BLaER1 treated with 17β-estradiol and CSF1 and Interleukin-3, amounts not matched to agents 10 nM and 100 nM (cell line): ENCODE measurements at regions not wholly inside any gene's neighbourhood (a gene's known extent, or its start where the extent isn't known, plus 50 kb on each side); places are given as distances from the start of the nearest gene placed in this dataset.
"Not testable (repeated sequence)": the region's sequence is repeated elsewhere in the genome, so short reads cannot be mapped to it uniquely, and the experiment has no call there.

Source experiments
- H3K27ac ChIP-seq, 11 experiments: shearing (Covaris generic); formaldehyde crosslinking; 2 replicates each; pipeline ENCODE4 v1.8.1; 2022
- H3K27me3 ChIP-seq, 11 experiments: shearing (Covaris generic); formaldehyde crosslinking; 2 replicates each; pipeline ENCODE4 v1.8.1; 2022
- H3K36me3 ChIP-seq, 11 experiments: shearing (Covaris generic); formaldehyde crosslinking; 2 replicates each; pipeline ENCODE4 v1.8.1; 2022
- H3K4me1 ChIP-seq, 10 experiments: shearing (Covaris generic); formaldehyde crosslinking; 2 replicates each; pipeline ENCODE4 v1.8.1; 2022
- H3K4me2 ChIP-seq, 11 experiments: shearing (Covaris generic); formaldehyde crosslinking; 2 replicates each; pipeline ENCODE4 v1.8.1; 2022
- H3K4me3 ChIP-seq, 10 experiments: shearing (Covaris generic); formaldehyde crosslinking; 2 replicates each; pipeline ENCODE4 v1.8.1; 2022
- H3K9ac ChIP-seq, 11 experiments: shearing (Covaris generic); formaldehyde crosslinking; 2 replicates each; pipeline ENCODE4 v1.8.1; 2022
- H3K9me3 ChIP-seq, 11 experiments: shearing (Covaris generic); formaldehyde crosslinking; replicated peaks in 1 of 11; 2 replicates each; pipeline ENCODE4 v1.8.1; 2022
- H4K20me1 ChIP-seq, 11 experiments: shearing (Covaris generic); formaldehyde crosslinking; 2 replicates each; pipeline ENCODE4 v1.8.1; 2022
- Cebpa-rat ChIP-seq, 11 experiments: shearing (Covaris generic); IDR thresholded peaks; 2 replicates each; pipeline ENCODE4 v1.8.1; 2022

DNA sequence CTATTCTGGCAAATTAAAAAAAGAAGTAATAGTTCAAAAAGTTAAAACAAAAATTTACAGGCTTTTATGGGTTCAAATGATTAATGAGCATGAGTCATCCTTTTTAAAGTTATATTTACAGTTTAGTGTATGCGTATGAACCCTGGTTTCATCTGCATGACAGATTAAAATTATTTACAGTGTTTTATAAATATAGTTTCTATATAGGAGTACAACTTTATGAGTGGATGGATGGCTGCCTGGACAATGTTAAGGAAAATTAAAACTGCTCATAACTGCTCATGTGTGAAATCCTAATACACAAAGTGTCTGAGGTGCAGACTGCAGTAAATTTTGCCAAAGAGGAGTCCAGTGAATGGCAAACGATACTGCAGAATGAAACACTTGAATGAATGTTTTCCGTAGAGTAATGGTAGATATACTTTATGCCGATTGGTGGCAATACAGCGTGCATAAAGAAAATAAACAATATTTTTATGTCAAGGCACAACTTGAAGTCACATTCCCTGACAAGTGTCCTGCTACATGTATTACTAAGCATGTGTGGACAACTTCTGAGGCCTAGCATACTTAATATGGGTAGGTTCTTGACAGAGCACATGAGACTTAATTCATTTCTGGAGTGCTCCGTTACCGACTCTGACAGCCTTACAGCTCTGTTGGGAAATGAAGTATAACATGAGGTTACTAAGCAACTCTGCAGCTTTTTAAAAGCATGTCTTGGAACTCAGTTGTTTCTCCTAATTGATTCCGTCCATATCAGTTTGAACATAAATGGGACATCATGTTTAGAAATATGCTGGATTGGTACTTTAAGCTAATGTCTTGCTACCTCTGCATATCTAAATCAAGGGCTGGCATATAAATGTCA is 985.6 kb upstream of the PCDH7 start:
- H3K27ac ChIP-seq: no peak overlapping the region
- no peak overlapping the region for H3K9ac ChIP-seq
- no peak overlapping the region for H3K4me3 ChIP-seq
- H4K20me1 ChIP-seq: no peaks in the 10 kb centered on the region
- no peak for TF ChIP-seq Cebpa-rat (IDR thresholded peaks at IDR 0.05)
- peaks cover 0 to 5% (median 0%) of the 10 kb centered on the region in 11 experiments; a peak in 1 of 22 replicates for H3K9me3 ChIP-seq
- H3K4me1 ChIP-seq: no peaks in the 10 kb centered on the region
- H3K27me3 ChIP-seq: no peaks in the 10 kb centered on the region
- no peak overlapping the region for H3K4me2 ChIP-seq
- H3K36me3 ChIP-seq: no peaks in the 10 kb centered on the region

DNA sequence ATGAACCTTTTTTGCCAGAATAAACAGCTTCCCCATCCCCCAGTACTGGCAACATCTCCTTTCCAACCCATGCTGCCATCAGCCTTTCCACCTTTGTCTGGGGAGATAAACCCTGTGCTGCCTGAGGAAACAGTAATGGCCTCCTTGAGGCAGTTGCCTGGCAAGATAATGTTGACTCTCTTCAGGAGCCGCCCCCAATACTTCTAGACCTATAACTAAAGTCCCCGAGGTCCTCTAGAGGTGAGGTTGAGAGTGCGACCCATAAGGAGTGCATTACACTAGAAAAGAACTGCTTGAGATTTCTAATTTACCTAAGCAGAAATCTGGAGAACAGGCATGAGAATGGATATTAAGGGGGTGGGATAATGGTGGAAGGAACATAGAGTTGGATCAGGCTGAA is 963.2 kb upstream of the PCDH7 start:
- Histone ChIP-seq H3K4me1 (no peaks in the 10 kb centered on the region), H3K9ac (no peak overlapping the region), H3K4me2 (no peak overlapping the region), H4K20me1 (no peaks in the 10 kb centered on the region), H3K27me3 (no peaks in the 10 kb centered on the region), H3K9me3 (no peaks in the 10 kb centered on the region), H3K36me3 (no peaks in the 10 kb centered on the region), H3K4me3 (no peak overlapping the region), H3K27ac (no peak overlapping the region)
- no peak for TF ChIP-seq Cebpa-rat (IDR thresholded peaks at IDR 0.05)

DNA sequence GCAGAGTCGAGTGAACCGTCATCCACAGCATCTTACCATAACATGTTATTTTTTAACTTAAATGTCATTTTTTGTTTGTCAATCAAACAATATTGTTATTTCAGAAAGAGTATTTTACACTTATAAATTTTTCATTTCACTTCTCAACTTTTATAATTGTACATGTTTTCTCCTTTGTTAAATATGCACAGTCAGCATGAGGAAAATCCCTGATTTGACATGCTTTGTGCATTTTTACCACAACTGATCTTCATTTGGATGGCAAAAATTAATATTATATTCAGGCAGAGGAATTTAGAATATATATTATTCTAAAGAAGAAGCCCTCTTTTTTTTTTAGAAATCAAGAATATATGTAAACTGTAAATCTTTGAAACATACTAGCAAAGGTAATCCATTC is 958.0 kb upstream of the PCDH7 start:
- H3K4me2 ChIP-seq: no peak overlapping the region
- H3K9ac ChIP-seq: no peak overlapping the region
- no peaks in the 10 kb centered on the region for H4K20me1 ChIP-seq
- H3K4me1 ChIP-seq: no peaks in the 10 kb centered on the region
- no peaks in the 10 kb centered on the region for H3K9me3 ChIP-seq
- no peak overlapping the region for H3K27ac ChIP-seq
- H3K4me3 ChIP-seq: no peak overlapping the region
- H3K36me3 ChIP-seq: no peaks in the 10 kb centered on the region
- no peaks in the 10 kb centered on the region for H3K27me3 ChIP-seq
- TF ChIP-seq Cebpa-rat (IDR thresholded peaks at IDR 0.05): no peak

DNA sequence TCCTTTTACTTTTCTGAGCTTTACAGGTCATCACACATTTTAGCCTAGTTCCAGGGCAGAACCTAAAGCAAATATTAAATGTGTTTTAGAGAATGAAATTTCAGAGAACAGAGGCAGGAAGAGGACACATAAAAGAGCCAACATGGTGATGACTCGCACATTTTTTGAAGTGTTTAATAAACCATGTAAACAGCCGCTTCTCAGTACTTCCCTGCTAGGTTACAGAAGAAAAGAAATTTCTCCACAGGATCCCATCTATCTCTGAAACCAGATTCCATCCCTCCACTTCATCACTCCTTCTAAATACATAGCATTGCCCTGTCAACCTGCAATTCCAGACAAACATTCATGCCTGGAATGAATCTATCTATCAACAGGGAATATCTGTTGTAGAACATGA is 949.5 kb upstream of the PCDH7 start:
- TF ChIP-seq Cebpa-rat (IDR thresholded peaks at IDR 0.05): no peak
- no peak overlapping the region for H3K4me2 ChIP-seq
- no peak overlapping the region for H3K4me3 ChIP-seq
- 0 out of 22 replicates have a peak, but pooled peaks cover 0 to 4% (median 0%) of the 10 kb centered on the region in 11 experiments for H3K9me3 ChIP-seq
- H3K36me3 ChIP-seq: no peaks in the 10 kb centered on the region
- no peaks in the 10 kb centered on the region for H4K20me1 ChIP-seq
- H3K27me3 ChIP-seq: no peaks in the 10 kb centered on the region
- no peak overlapping the region for H3K9ac ChIP-seq
- H3K4me1 ChIP-seq: no peaks in the 10 kb centered on the region
- no peak overlapping the region for H3K27ac ChIP-seq

DNA sequence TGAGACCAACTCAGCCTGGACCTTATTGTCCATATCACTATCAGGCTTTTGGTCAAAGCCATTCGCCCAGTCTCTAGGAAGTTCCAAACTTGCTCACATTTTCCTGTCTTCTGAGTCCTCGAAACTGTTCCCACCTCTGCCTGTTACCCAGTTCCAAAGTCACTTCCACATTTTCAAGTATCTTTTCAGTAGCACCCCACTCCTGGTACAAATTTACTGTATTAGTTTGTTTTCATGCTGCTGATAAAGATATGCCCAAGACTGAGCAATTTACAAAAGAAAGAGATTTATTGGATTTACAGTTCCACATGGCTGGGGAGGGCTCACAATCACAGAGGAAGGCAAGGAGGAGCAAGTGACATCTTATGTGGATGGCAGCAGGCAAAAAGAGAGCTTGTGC is 932.0 kb upstream of the PCDH7 start:
- H3K27me3 ChIP-seq, H3K27ac ChIP-seq, H3K9ac ChIP-seq, H3K4me2 ChIP-seq, H3K4me3 ChIP-seq, H3K36me3 ChIP-seq, H4K20me1 ChIP-seq, H3K4me1 ChIP-seq: not testable (repeated sequence)
- peaks cover 10 to 30% (median 17%) of the 10 kb centered on the region in 11 experiments for H3K9me3 ChIP-seq

DNA sequence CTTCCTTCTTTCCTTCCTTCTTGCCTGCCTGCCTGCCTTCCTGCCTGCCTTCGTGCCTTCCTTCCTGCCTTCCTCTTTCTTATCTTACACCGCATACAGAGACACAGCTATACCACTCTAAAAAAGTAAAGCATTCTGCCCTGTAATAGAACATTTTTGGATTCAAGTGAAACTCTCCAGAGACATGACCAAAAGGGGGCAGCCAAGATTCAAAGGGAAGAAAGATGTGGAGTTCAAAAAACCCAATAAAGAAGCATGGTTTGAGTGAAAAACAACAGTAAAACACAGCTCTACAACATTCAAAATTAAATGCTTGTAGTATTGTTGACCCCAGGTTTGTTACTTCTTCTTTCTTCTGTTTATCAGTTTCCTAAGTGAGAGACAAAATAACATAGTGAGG is 914.9 kb upstream of the PCDH7 start:
- H3K9me3 ChIP-seq: peaks cover 5 to 11% (median 9%) of the 10 kb centered on the region in 11 experiments; a peak in 15 of 22 replicates
- H4K20me1 ChIP-seq: no peaks in the 10 kb centered on the region
- no peaks in the 10 kb centered on the region for H3K4me1 ChIP-seq
- no peak overlapping the region for H3K27ac ChIP-seq
- no peak overlapping the region for H3K4me3 ChIP-seq
- no peak overlapping the region for H3K9ac ChIP-seq
- TF ChIP-seq Cebpa-rat (IDR thresholded peaks at IDR 0.05): no peak
- no peaks in the 10 kb centered on the region for H3K27me3 ChIP-seq
- no peak overlapping the region for H3K4me2 ChIP-seq
- no peaks in the 10 kb centered on the region for H3K36me3 ChIP-seq

DNA sequence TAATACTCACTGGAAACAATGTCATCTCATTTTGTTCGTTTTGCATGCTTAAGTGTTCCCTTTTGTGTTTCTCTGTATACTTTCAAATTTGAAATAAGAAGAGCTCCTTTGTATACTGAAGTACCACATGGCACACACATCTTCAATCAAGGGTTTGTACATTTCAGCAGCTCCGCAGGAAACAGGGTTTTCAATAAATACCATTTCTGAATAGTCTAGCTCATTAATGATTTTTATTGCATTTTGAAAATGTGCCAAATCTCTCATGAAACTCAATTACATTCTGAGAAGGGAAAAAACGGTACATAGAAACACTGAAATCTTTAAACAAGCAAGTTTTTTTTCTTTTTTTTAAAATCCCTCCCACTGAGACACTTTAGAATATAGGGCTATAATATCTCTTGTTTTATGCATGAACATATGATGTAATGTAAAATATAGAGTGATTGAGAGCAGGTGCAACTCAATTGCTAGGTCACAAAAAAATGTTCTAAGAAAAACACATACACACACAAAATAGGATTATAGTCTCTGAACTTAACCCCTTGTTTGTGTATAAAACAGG is 914.2 kb upstream of the PCDH7 start:
- Histone ChIP-seq H3K36me3 (no peaks in the 10 kb centered on the region), H3K4me3 (no peak overlapping the region), H3K4me1 (no peaks in the 10 kb centered on the region), H3K9me3 (peaks cover 5 to 18% (median 10%) of the 10 kb centered on the region in 11 experiments; a peak in 15 of 22 replicates), H3K4me2 (no peak overlapping the region), H3K9ac (no peak overlapping the region), H4K20me1 (no peaks in the 10 kb centered on the region), H3K27me3 (no peaks in the 10 kb centered on the region), H3K27ac (no peak overlapping the region)
- no peak for TF ChIP-seq Cebpa-rat (IDR thresholded peaks at IDR 0.05)

DNA sequence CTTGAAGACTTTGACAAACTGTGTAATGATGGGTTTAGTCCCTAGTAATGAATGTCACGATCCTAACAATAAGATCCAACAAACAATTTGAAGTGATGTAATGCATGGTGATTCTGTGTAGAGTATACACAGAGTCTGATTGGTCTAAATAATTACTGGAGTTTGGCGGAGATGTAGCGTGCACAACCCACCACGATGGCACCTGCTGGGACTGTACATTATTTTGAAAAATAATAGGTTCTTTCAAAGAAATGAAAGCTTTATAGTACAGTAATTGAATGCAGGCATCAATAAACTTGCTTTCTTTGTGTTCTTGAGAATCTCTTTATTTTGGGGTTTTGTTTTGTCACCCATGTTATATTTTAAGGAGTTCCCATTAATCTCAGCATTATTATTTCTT is 902.2 kb upstream of the PCDH7 start:
- no peaks in the 10 kb centered on the region for H3K9me3 ChIP-seq
- TF ChIP-seq Cebpa-rat (IDR thresholded peaks at IDR 0.05): no peak
- H3K27ac ChIP-seq: no peak overlapping the region
- H3K9ac ChIP-seq: no peak overlapping the region
- H3K27me3 ChIP-seq: no peaks in the 10 kb centered on the region
- H3K4me1 ChIP-seq: no peaks in the 10 kb centered on the region
- H4K20me1 ChIP-seq: no peaks in the 10 kb centered on the region
- no peak overlapping the region for H3K4me3 ChIP-seq
- H3K4me2 ChIP-seq: no peak overlapping the region
- H3K36me3 ChIP-seq: no peaks in the 10 kb centered on the region

DNA sequence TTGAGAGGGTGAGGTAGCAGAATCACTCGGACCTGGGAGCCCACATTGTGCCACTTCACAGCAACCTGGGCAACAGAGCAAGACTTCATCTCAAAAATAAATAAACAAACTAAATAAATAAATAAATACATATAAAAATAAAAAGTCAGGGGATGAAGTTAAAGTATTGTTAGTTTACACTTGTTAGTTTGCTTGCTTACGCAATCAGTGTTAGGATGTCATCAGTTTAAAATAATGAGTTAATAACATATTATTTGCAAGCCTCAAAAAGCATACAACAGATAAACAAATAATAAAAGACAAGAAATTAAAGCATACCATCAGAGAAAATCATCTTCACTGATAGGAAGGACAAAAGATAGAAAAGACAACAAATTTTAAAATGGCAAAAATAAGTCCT is 891.1 kb upstream of the PCDH7 start:
- Histone ChIP-seq H3K4me2 (no peak overlapping the region), H3K36me3 (no peaks in the 10 kb centered on the region), H3K9me3 (no peaks in the 10 kb centered on the region), H3K4me3 (no peak overlapping the region), H3K9ac (no peak overlapping the region), H3K27ac (no peak overlapping the region), H3K27me3 (no peaks in the 10 kb centered on the region), H4K20me1 (no peaks in the 10 kb centered on the region), H3K4me1 (no peaks in the 10 kb centered on the region)
- no peak; a peak in 1 of 22 replicates for TF ChIP-seq Cebpa-rat (IDR thresholded peaks at IDR 0.05)

DNA sequence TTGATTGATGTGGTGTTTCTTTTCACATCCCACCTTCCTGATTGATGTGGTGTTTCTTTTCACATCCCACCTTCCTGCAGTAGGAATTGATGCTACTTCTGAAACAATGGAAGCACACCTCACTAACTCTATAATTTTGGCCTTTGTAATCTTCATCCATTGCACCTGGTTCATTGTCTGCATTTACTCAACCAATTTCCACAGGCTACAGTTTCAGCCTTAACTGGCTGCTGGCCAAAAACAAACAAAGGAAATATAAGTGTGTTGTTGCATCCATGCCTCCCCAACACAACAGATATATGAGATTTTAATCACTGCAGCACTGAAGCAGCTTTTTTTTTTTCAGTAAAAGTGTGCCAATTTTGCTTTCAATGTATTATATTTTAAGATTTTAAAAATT is 867.6 kb upstream of the PCDH7 start:
- Histone ChIP-seq H4K20me1 (no peaks in the 10 kb centered on the region), H3K4me1 (no peaks in the 10 kb centered on the region), H3K4me2 (no peak overlapping the region), H3K27ac (no peak overlapping the region), H3K27me3 (no peaks in the 10 kb centered on the region), H3K36me3 (no peaks in the 10 kb centered on the region), H3K9ac (no peak overlapping the region), H3K9me3 (no peaks in the 10 kb centered on the region), H3K4me3 (no peak overlapping the region)
- TF ChIP-seq Cebpa-rat (IDR thresholded peaks at IDR 0.05): no peak
